SK-N-SH (cell line): ENCODE measurements at regions not wholly inside any gene's neighbourhood (a gene's known extent, or its start where the extent isn't known, plus 50 kb on each side); places are given as distances from the start of the nearest gene placed in this dataset.

Source experiments
- CTCF ChIA-PET: fragments of 300-600, 350-600 bp; formaldehyde crosslinking; extraction: SDS; loops from one replicate; lab custom pipeline; 2021; lab: Yijun Ruan, JAX
- POLR2A ChIA-PET: fragments of 350-600 bp; sonication (Branson Sonifier 250); formaldehyde crosslinking; extraction: SDS; loops from one replicate; lab custom pipeline; 2020; ENCODE audit warnings: antibody characterized with exemption, inconsistent platforms; lab: Yijun Ruan, JAX
- DNase-seq: peaks from one replicate; pipeline ENCODE4 v3.0.0; 2012
- H2AFZ ChIP-seq: fragments of 200-600 bp; sonication (generic); 2 replicates; pipeline ENCODE4 v1.8.1; 2016; ENCODE audit warnings: antibody characterized with exemption, mild to moderate bottlenecking, low read depth
- H3F3A ChIP-seq: fragments of 200-600 bp; sonication (generic); replicated peaks from 2 replicates; pipeline ENCODE3; 2016; ENCODE audit warnings: antibody characterized with exemption, mild to moderate bottlenecking; ENCODE audit not compliant: insufficient read depth
- H3K27ac ChIP-seq, 2 experiments: fragments of 200-500 bp in 1 of 2; fragments of 200-600 bp in 1 of 2; sonication (Bioruptor generic) in 1 of 2; sonication (generic), shearing (Covaris generic) in 1 of 2; 2 replicates each; pipeline versions ENCODE4 v1.5.1 to v1.6.1; 2014 to 2016; ENCODE audit warnings: low read depth in 2 of 2, inconsistent platforms in 1 of 2, low read length in 1 of 2, mild to moderate bottlenecking in 1 of 2, mixed read lengths in 1 of 2
- H3K27me3 ChIP-seq: fragments of 200-600 bp; sonication (generic), shearing (Covaris generic); 2 replicates; pipeline ENCODE4 v1.6.1; 2016; ENCODE audit warnings: mixed run types; ENCODE audit not compliant: insufficient read depth
- H3K36me3 ChIP-seq, 2 experiments: fragments of 200-500 bp in 1 of 2; fragments of 200-600 bp in 1 of 2; sonication (Bioruptor generic) in 1 of 2; sonication (generic) in 1 of 2; replicated peaks in 1 of 2; 2 replicates each; pipeline versions ENCODE3 to v1.5.1; 2014 to 2016; ENCODE audit warnings: low read length in 1 of 2, mild to moderate bottlenecking in 1 of 2; ENCODE audit not compliant: insufficient read depth in 2 of 2, control insufficient read depth in 1 of 2
- H3K4me1 ChIP-seq, 2 experiments: fragments of 200-500 bp in 1 of 2; fragments of 200-600 bp in 1 of 2; sonication (Bioruptor generic) in 1 of 2; sonication (generic), shearing (Covaris generic) in 1 of 2; 2 replicates each; pipeline versions ENCODE4 v1.5.1 to v1.6.1; 2014 to 2016; ENCODE audit warnings: low read depth in 1 of 2, low read length in 1 of 2, mixed run types in 1 of 2; ENCODE audit not compliant: insufficient read depth in 2 of 2, control insufficient read depth in 1 of 2
- H3K4me2 ChIP-seq: fragments of 200-600 bp; sonication (generic), shearing (Covaris generic); 2 replicates; pipeline ENCODE4 v1.6.1; 2017; ENCODE audit warnings: mixed run types
- H3K4me3 ChIP-seq, 2 experiments: fragments of 200-500 bp in 1 of 2; fragments of 200-600 bp in 1 of 2; sonication (Bioruptor generic) in 1 of 2; sonication (generic), shearing (Covaris generic) in 1 of 2; 2 replicates each; pipeline versions ENCODE4 v1.5.1 to v1.8.1; 2014 to 2016; ENCODE audit warnings: low read depth in 2 of 2, inconsistent platforms in 1 of 2, low read length in 1 of 2, mild to moderate bottlenecking in 1 of 2, mixed read lengths in 1 of 2, moderate library complexity in 1 of 2
- H3K79me2 ChIP-seq: fragments of 200-600 bp; sonication (generic); 2 replicates; pipeline ENCODE4 v1.8.1; 2017; ENCODE audit warnings: mild to moderate bottlenecking; ENCODE audit not compliant: insufficient read depth
- H3K9ac ChIP-seq: fragments of 200-600 bp; sonication (generic); 2 replicates; pipeline ENCODE4 v1.6.1; 2017; ENCODE audit warnings: mixed run types
- H3K9me2 ChIP-seq: fragments of 200-600 bp; sonication (generic); 2 replicates; pipeline ENCODE4 v1.6.1; 2017; ENCODE audit warnings: mixed run types
- H3K9me3 ChIP-seq: fragments of 200-600 bp; sonication (generic); 2 replicates; pipeline ENCODE4 v1.6.1; 2017; ENCODE audit warnings: mixed run types, mild to moderate bottlenecking, moderate library complexity
- H4K20me1 ChIP-seq: fragments of 200-600 bp; sonication (generic); 2 replicates; pipeline ENCODE4 v1.6.1; 2017; ENCODE audit warnings: mild to moderate bottlenecking, mixed run types; ENCODE audit not compliant: insufficient read depth
- ELF1 ChIP-seq: IDR thresholded peaks from 2 replicates; pipeline ENCODE4 v1.4.0; 2012
- FOSL2 ChIP-seq: IDR thresholded peaks from 2 replicates; pipeline ENCODE4 v1.4.0; 2012; ENCODE audit warnings: low read depth, mild to moderate bottlenecking, moderate library complexity, borderline replicate concordance
- GABPA ChIP-seq: IDR thresholded peaks from 2 replicates; pipeline ENCODE4 v1.4.0; 2012; ENCODE audit warnings: low read depth, mild to moderate bottlenecking
- NRF1 ChIP-seq: IDR thresholded peaks from 2 replicates; pipeline ENCODE4 v1.6.1; 2012; ENCODE audit warnings: low read depth, mild to moderate bottlenecking, low read length
- POLR2AphosphoS5 ChIP-seq: IDR thresholded peaks from 2 replicates; pipeline ENCODE4 v1.6.1; 2012; ENCODE audit warnings: low read depth, low read length
- RAD21 ChIP-seq: IDR thresholded peaks from 2 replicates; pipeline ENCODE4 v1.6.1; 2012; ENCODE audit warnings: mild to moderate bottlenecking, low read length
- RFX5 ChIP-seq: IDR thresholded peaks from 2 replicates; pipeline ENCODE4 v1.6.1; 2012; ENCODE audit warnings: mild to moderate bottlenecking, improper control_type of control experiment, low read length
- RXRA ChIP-seq: IDR thresholded peaks from 2 replicates; pipeline ENCODE4 v1.4.0; 2012; ENCODE audit warnings: low read depth, mild to moderate bottlenecking, borderline replicate concordance
- SMC3 ChIP-seq: IDR thresholded peaks from 2 replicates; pipeline ENCODE4 v1.6.1; 2012; ENCODE audit warnings: low read depth, low read length, improper control_type of control experiment
- TAF1 ChIP-seq: IDR thresholded peaks from 2 replicates; pipeline ENCODE4 v1.6.1; 2012; ENCODE audit warnings: low read depth, mild to moderate bottlenecking, low read length, moderate library complexity, borderline replicate concordance
- TCF12 ChIP-seq: IDR thresholded peaks from 2 replicates; pipeline ENCODE4 v1.4.0; 2012
- TEAD4 ChIP-seq: IDR thresholded peaks from 2 replicates; pipeline ENCODE4 v1.4.0; 2012; ENCODE audit warnings: mild to moderate bottlenecking, borderline replicate concordance; ENCODE audit not compliant: insufficient read depth
- TF ChIP-seq, protein P1 (sequence below): fragments of 150-350 bp; IDR thresholded peaks from 2 replicates; pipeline ENCODE4 v1.6.1; 2016; ENCODE audit warnings: mild to moderate bottlenecking, low read depth, low read length
- TF ChIP-seq, protein P2 (sequence below): IDR thresholded peaks from 2 replicates; pipeline ENCODE4; 2012
- TF ChIP-seq, protein P3 (sequence below): fragments of 200-600 bp; sonication (generic); IDR thresholded peaks from 2 replicates; pipeline ENCODE4 v1.6.1; 2017; ENCODE audit warnings: antibody characterized with exemption, mild to moderate bottlenecking, moderate library complexity
- TF ChIP-seq, protein P4 (sequence below): IDR thresholded peaks from 2 replicates; pipeline ENCODE4 v1.4.0; 2012; ENCODE audit warnings: low read depth, borderline replicate concordance
- TF ChIP-seq, protein P5 (sequence below): IDR thresholded peaks from 2 replicates; pipeline ENCODE4 v1.4.0; 2012; ENCODE audit warnings: low read depth

DNA sequence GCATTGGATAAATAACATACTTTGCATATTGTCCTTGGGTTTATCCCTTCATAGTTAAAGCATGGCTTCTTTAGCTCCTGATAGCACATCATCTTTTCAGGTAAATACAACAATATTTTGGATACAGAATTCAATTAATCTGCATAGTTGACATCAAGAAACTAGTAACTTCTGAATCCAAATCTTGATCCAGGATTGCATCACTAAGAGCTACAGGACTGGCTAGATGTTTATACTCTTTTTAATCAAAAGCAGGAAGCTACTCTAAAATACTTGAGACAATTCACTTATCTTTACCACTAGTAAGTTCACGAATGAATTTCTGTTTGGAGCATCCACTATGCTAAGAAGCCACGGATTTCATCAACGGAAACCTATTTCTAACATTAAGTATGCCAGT lies 54.2 kb upstream of the SLC44A3 start (continued):
- TF ChIP-seq ELF1, result no peak
- TF ChIP-seq POLR2AphosphoS5, result no peak
- no peak for TF ChIP-seq RAD21
- no peak for TF ChIP-seq FOSL2
- TF ChIP-seq, all 33 proteins: peak for 0

DNA sequence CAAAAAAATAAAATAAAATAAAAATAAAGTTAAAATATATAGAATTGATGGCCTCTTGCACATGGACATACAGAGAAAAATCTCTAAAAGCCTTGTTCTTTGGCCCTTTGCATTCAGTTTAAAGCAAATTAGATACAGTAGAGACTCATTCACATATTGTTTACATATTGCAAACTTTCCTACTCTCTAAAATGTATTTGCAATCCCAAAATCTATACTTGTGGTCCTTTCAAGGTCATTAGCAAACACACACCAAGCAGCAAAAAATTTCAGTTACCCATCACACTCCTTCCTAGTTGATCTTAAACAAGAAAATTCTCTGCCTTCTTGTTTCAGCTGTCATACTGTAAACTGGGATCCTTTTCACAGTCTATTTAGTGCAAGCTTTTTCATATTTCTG lies 61.0 kb upstream of the SLC44A3 start:
- Histone ChIP-seq H3K9me3 (no peaks in the 10 kb centered on the region), H4K20me1 (no peaks in the 10 kb centered on the region), H3K4me1 (peaks cover 0 to 27% of the 10 kb centered on the region in 2 experiments; a peak in 2 of 4 replicates), H3K4me3 (no peak overlapping the region), H3K27ac (no peak overlapping the region), H3K9ac (no peak overlapping the region), H3F3A (no peaks in the 10 kb centered on the region), H3K79me2 (no peaks in the 10 kb centered on the region), H3K4me2 (no peak overlapping the region), H3K9me2 (no peaks in the 10 kb centered on the region), H3K27me3 (no peaks in the 10 kb centered on the region), H3K36me3 (no peaks in the 10 kb centered on the region), H2AFZ (no peak overlapping the region)
- no peak for DNase-seq
- CTCF ChIA-PET, result no interaction called here
- POLR2A ChIA-PET, result no interaction called here
- TF ChIP-seq NRF1, result no peak
- TF ChIP-seq, protein P1, sequence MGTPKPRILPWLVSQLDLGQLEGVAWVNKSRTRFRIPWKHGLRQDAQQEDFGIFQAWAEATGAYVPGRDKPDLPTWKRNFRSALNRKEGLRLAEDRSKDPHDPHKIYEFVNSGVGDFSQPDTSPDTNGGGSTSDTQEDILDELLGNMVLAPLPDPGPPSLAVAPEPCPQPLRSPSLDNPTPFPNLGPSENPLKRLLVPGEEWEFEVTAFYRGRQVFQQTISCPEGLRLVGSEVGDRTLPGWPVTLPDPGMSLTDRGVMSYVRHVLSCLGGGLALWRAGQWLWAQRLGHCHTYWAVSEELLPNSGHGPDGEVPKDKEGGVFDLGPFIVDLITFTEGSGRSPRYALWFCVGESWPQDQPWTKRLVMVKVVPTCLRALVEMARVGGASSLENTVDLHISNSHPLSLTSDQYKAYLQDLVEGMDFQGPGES, result no peak
- TF ChIP-seq, protein P2, sequence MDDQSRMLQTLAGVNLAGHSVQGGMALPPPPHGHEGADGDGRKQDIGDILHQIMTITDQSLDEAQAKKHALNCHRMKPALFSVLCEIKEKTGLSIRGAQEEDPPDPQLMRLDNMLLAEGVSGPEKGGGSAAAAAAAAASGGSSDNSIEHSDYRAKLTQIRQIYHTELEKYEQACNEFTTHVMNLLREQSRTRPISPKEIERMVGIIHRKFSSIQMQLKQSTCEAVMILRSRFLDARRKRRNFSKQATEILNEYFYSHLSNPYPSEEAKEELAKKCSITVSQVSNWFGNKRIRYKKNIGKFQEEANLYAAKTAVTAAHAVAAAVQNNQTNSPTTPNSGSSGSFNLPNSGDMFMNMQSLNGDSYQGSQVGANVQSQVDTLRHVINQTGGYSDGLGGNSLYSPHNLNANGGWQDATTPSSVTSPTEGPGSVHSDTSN, result no peak
- TF ChIP-seq TAF1, result no peak
- TF ChIP-seq, protein P3, sequence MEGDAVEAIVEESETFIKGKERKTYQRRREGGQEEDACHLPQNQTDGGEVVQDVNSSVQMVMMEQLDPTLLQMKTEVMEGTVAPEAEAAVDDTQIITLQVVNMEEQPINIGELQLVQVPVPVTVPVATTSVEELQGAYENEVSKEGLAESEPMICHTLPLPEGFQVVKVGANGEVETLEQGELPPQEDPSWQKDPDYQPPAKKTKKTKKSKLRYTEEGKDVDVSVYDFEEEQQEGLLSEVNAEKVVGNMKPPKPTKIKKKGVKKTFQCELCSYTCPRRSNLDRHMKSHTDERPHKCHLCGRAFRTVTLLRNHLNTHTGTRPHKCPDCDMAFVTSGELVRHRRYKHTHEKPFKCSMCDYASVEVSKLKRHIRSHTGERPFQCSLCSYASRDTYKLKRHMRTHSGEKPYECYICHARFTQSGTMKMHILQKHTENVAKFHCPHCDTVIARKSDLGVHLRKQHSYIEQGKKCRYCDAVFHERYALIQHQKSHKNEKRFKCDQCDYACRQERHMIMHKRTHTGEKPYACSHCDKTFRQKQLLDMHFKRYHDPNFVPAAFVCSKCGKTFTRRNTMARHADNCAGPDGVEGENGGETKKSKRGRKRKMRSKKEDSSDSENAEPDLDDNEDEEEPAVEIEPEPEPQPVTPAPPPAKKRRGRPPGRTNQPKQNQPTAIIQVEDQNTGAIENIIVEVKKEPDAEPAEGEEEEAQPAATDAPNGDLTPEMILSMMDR, result no peak
- TF ChIP-seq TCF12, result no peak
- no peak for TF ChIP-seq SMC3
- TF ChIP-seq, protein P4, sequence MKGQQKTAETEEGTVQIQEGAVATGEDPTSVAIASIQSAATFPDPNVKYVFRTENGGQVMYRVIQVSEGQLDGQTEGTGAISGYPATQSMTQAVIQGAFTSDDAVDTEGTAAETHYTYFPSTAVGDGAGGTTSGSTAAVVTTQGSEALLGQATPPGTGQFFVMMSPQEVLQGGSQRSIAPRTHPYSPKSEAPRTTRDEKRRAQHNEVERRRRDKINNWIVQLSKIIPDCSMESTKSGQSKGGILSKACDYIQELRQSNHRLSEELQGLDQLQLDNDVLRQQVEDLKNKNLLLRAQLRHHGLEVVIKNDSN, result no peak
- TF ChIP-seq, protein P5, sequence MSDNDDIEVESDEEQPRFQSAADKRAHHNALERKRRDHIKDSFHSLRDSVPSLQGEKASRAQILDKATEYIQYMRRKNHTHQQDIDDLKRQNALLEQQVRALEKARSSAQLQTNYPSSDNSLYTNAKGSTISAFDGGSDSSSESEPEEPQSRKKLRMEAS, result no peak
- TF ChIP-seq RFX5, result no peak
- TF ChIP-seq RAD21, result no peak
- TF ChIP-seq GABPA, result no peak
- no peak for TF ChIP-seq TEAD4
- no peak for TF ChIP-seq RXRA
